GM12878 (cell line): ENCODE measurements at regions not wholly inside any gene's neighbourhood (a gene's known extent, or its start where the extent isn't known, plus 50 kb on each side); places are given as distances from the start of the nearest gene placed in this dataset.

Experiments
- ATAC-seq: fragments of 200-7000 bp; cut with Tn5 transposase; 3 replicates; pipeline ENCODE4 v1.9.1; 2020; ENCODE audit warnings: mild to moderate bottlenecking, moderate library complexity
- BruUV-seq: library from RNA; stranded (reverse); fragments of 400-500 nt; replicated peaks from 2 replicates; lab custom pipeline; 2021; lab: Mats Ljungman, UMichigan
- CTCF ChIA-PET: fragments of 300-600 bp; sonication (Branson Sonifier 250); formaldehyde crosslinking; extraction: SDS; loops from one replicate; lab custom pipeline; 2021; ENCODE audit warnings: inconsistent platforms; lab: Yijun Ruan, JAX
- POLR2A ChIA-PET: fragments of 350-600 bp; formaldehyde crosslinking; extraction: SDS; loops from one replicate; lab custom pipeline; 2021; ENCODE audit warnings: inconsistent platforms; lab: Charles Lee
- RAD21 ChIA-PET: fragments of 300-600 bp; sonication (Branson Sonifier 250); formaldehyde crosslinking; loops from one replicate; lab custom pipeline; 2023; ENCODE audit warnings: antibody characterized with exemption; ENCODE audit not compliant: unreplicated experiment; lab: Charles Lee
- SMC1A ChIA-PET: fragments of 300-600 bp; sonication (Branson Sonifier 250); formaldehyde crosslinking; loops from one replicate; lab custom pipeline; 2023; ENCODE audit not compliant: unreplicated experiment, uncharacterized antibody; lab: Charles Lee
- DNase-seq: peaks from one replicate; pipeline ENCODE4 v3.0.0-alpha.2; 2011; ENCODE audit warnings: low read depth, low spot score
- FAIRE-seq: peaks from 3 replicates; lab custom pipeline; 2011; peaks lifted over from hg19 to GRCh38; lab: Jason Lieb, UNC
- H2AFZ ChIP-seq: 2 replicates; pipeline ENCODE4 v1.6.0; 2011; ENCODE audit warnings: low read depth, low read length, control low read depth; ENCODE audit not compliant: control insufficient read depth
- H3K27ac ChIP-seq: 2 replicates; pipeline ENCODE4 v1.5.1; 2011; ENCODE audit warnings: control low read depth; ENCODE audit not compliant: control insufficient read depth, insufficient read depth
- H3K27me3 ChIP-seq, 2 experiments: replicated peaks in 1 of 2; 2 replicates each; pipeline versions ENCODE4 v1.6.0 to v1.6.1; 2011; ENCODE audit warnings: low read length in 1 of 2; ENCODE audit not compliant: control insufficient read depth in 2 of 2, insufficient read depth in 2 of 2
- H3K36me3 ChIP-seq, 2 experiments: 2 replicates each; pipeline ENCODE4 v1.5.1; 2011; ENCODE audit warnings: low read length in 1 of 2; ENCODE audit not compliant: control insufficient read depth in 2 of 2, insufficient read depth in 2 of 2
- H3K4me1 ChIP-seq: 2 replicates; pipeline ENCODE4 v1.6.1; 2011; ENCODE audit warnings: mild to moderate bottlenecking, low read length, moderate library complexity, mixed read lengths; ENCODE audit not compliant: control insufficient read depth, insufficient read depth
- H3K4me2 ChIP-seq: 2 replicates; pipeline ENCODE4 v1.6.0; 2011; ENCODE audit warnings: control low read depth; ENCODE audit not compliant: control insufficient read depth, insufficient read depth
- H3K4me3 ChIP-seq: fragments of 200-600 bp; sonication (generic); 2 replicates; pipeline ENCODE4 v1.5.1; 2016
- H3K79me2 ChIP-seq: 2 replicates; pipeline ENCODE4 v1.6.0; 2011; ENCODE audit warnings: low read length; ENCODE audit not compliant: control insufficient read depth, insufficient read depth
- H3K9ac ChIP-seq: 2 replicates; pipeline ENCODE4 v1.8.0; 2011; ENCODE audit warnings: low read length, control low read depth, mixed read lengths; ENCODE audit not compliant: control insufficient read depth, insufficient read depth
- H3K9me3 ChIP-seq: replicated peaks from 3 replicates; pipeline ENCODE4 v1.5.1; 2011; ENCODE audit warnings: mild to moderate bottlenecking, low read length; ENCODE audit not compliant: control insufficient read depth, insufficient read depth
- H4K20me1 ChIP-seq: 2 replicates; pipeline ENCODE4 v1.6.0; 2011; ENCODE audit not compliant: control insufficient read depth, insufficient read depth
- BMI1 ChIP-seq: fragments of 450-650 bp; IDR thresholded peaks from 2 replicates; pipeline ENCODE4 v1.6.1; 2016; ENCODE audit warnings: mild to moderate bottlenecking, moderate library complexity, borderline replicate concordance
- DPF2 ChIP-seq: fragments of 450-650 bp; IDR thresholded peaks from 2 replicates; pipeline ENCODE4 v1.6.1; 2017; ENCODE audit warnings: mild to moderate bottlenecking
- ELK1 ChIP-seq: IDR thresholded peaks from 2 replicates; pipeline ENCODE4 v1.6.1; 2012; ENCODE audit warnings: low read depth, low read length, improper control_type of control experiment
- ETV6 ChIP-seq, 2 experiments: fragments of 450-650 bp in 1 of 2; IDR thresholded peaks in 1 of 2; conservative IDR thresholded peaks in 1 of 2; 2 replicates each; pipeline ENCODE4 v1.6.1; 2014; ENCODE audit warnings: antibody characterized with exemption in 1 of 2, borderline replicate concordance in 1 of 2, low read depth in 1 of 2, mild to moderate bottlenecking in 1 of 2, moderate library complexity in 1 of 2
- EZH2 ChIP-seq: IDR thresholded peaks from 2 replicates; pipeline ENCODE4 v1.6.1; 2012; ENCODE audit warnings: low read depth, mild to moderate bottlenecking, control low read depth, inconsistent platforms, low read length, borderline replicate concordance; ENCODE audit not compliant: control insufficient read depth
- IKZF1 ChIP-seq: fragments of 450-650 bp; conservative IDR thresholded peaks from 2 replicates; pipeline ENCODE4 v1.6.1; 2017; ENCODE audit warnings: antibody characterized with exemption, mild to moderate bottlenecking
- IRF5 ChIP-seq: fragments of 450-650 bp; IDR thresholded peaks from 2 replicates; pipeline ENCODE4 v1.6.1; 2017; ENCODE audit warnings: borderline replicate concordance
- JUND ChIP-seq: IDR thresholded peaks from 2 replicates; pipeline ENCODE4 v1.6.1; 2012; ENCODE audit warnings: low read depth, mild to moderate bottlenecking, low read length, improper control_type of control experiment, moderate library complexity
- KLF5 ChIP-seq: fragments of 450-650 bp; IDR thresholded peaks from 2 replicates; pipeline ENCODE4 v1.6.1; 2014; ENCODE audit warnings: mild to moderate bottlenecking; ENCODE audit not compliant: partially characterized antibody
- PML ChIP-seq: IDR thresholded peaks from 2 replicates; pipeline ENCODE4 v1.6.1; 2012; ENCODE audit warnings: low read length, inconsistent platforms
- SRF ChIP-seq, 2 experiments: IDR thresholded peaks; 2 replicates each; pipeline ENCODE4 v1.6.1; 2011; ENCODE audit warnings: low read depth in 2 of 2, low read length in 2 of 2, mild to moderate bottlenecking in 1 of 2, moderate library complexity in 1 of 2
- WGBS: methylation state at CpG from one replicate; pipeline ENCODE4 v1.1.6; 2016; ENCODE audit warnings: low lambda C conversion rate; ENCODE audit not compliant: insufficient replicate concordance, insufficient coverage; ENCODE audit errors: missing lambda C conversion rate; 5-methylcytosine and 5-hydroxymethylcytosine counted together
- in situ Hi-C: fragments of 300-500 bp; cut with MboI; formaldehyde crosslinking; loops from 9 replicates; pipeline ENCODE4 v1.14.3; 2018; ENCODE audit warnings: mixed read lengths
- intact Hi-C: fragments of 100-400 bp; cut with micrococcal nuclease; formaldehyde crosslinking; loops from one replicate; pipeline ENCODE4 v1.14.2; 2022; ENCODE audit not compliant: unreplicated experiment
- TF ChIP-seq, protein P1 (sequence below): fragments of 450-650 bp; IDR thresholded peaks from 2 replicates; pipeline ENCODE4 v1.6.1; 2016; ENCODE audit warnings: mild to moderate bottlenecking

- intact Hi-C loops, result no loop called here
- DNase-seq, result no peak
- H3K4me2 ChIP-seq, result no peak overlapping the region
- ChIA-PET CTCF (interaction anchor here (1.3 to 1.6 kb wide), 2 partner anchors 9 to 181 kb away, joined by 3 to 4 read pairs; no protein-coding TSS in a partner anchor), RAD21 (interaction anchor here (1.3 kb wide), 1 partner anchor 194 kb away, joined by 5 read pairs; no protein-coding TSS in a partner anchor), POLR2A (no interaction called here), SMC1A (interaction anchor here (0.6 to 1.3 kb wide), 3 partner anchors 8 to 1218 kb away, joined by 3 to 6 read pairs (median 5); no protein-coding TSS in a partner anchor)
- BruUV-seq, result no TSS peak
- no peaks in the 10 kb centered on the region; a peak in 2 of 4 replicates for H3K27me3 ChIP-seq
- no peak for ATAC-seq
- H3K36me3 ChIP-seq, result no peaks in the 10 kb centered on the region
- WGBS, result 51% methylated on average over 4 of the region's 4 CpGs
- H3K27ac ChIP-seq, result no peak overlapping the region
- TF ChIP-seq KLF5 (no peak), EZH2 (no peak), JUND (no peak)
- TF ChIP-seq, protein P1, sequence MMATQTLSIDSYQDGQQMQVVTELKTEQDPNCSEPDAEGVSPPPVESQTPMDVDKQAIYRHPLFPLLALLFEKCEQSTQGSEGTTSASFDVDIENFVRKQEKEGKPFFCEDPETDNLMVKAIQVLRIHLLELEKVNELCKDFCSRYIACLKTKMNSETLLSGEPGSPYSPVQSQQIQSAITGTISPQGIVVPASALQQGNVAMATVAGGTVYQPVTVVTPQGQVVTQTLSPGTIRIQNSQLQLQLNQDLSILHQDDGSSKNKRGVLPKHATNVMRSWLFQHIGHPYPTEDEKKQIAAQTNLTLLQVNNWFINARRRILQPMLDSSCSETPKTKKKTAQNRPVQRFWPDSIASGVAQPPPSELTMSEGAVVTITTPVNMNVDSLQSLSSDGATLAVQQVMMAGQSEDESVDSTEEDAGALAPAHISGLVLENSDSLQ, result no peak
- no peaks in the 10 kb centered on the region for H3K4me1 ChIP-seq
- no peaks in the 10 kb centered on the region for H4K20me1 ChIP-seq
- H3K79me2 ChIP-seq, result no peaks in the 10 kb centered on the region
- H2AFZ ChIP-seq, result no peak overlapping the region
- in situ Hi-C loops, result no loop called here
- no peaks in the 10 kb centered on the region for H3K9me3 ChIP-seq
- no peak overlapping the region for H3K4me3 ChIP-seq
- no peak overlapping the region for H3K9ac ChIP-seq
- no peak for FAIRE-seq
These were observed 170.8 kb downstream of the SNAPC1 start for GRCh38 chr14:61932974-61933373.

DNA sequence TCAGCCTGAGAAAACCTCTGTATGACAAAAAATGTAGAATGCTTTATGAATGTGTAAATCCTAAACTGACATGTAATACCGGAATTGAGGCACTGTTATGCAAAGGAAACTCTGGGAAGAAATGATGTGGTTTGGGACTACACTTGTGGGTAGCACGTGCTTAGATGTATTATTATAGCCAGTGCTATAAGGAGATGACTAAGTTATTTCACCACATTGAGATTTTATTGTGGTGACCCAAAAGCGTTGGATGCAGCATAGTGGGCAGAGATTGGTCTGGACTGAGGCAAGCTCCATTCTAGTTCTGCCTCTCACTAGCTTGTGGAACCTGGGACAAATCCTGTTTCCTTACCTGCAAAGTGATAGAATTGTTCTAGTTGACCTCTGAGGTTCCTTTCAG, 172.2 kb downstream of the SNAPC1 start:
- intact Hi-C loops (no loop called here), in situ Hi-C loops (no loop called here)
- Histone ChIP-seq H3K79me2 (no peaks in the 10 kb centered on the region), H3K9ac (no peak overlapping the region), H3K27me3 (no peaks in the 10 kb centered on the region; a peak in 2 of 4 replicates), H3K27ac (no peak overlapping the region), H3K4me1 (no peaks in the 10 kb centered on the region), H2AFZ (no peak overlapping the region), H3K4me2 (no peak overlapping the region), H4K20me1 (no peaks in the 10 kb centered on the region), H3K4me3 (no peak overlapping the region), H3K36me3 (no peaks in the 10 kb centered on the region), H3K9me3 (no peaks in the 10 kb centered on the region)
- no TSS peak for BruUV-seq
- no peak for DNase-seq
- SMC1A ChIA-PET, result interaction anchor here (1.3 kb wide), 1 partner anchor 9 kb away, joined by 5 read pairs; no protein-coding TSS in a partner anchor
- POLR2A ChIA-PET, result no interaction called here
- WGBS, result 2% methylated on average over 3 of the region's 3 CpGs
- RAD21 ChIA-PET, result no interaction called here
- ATAC-seq, result no peak
- CTCF ChIA-PET, result no interaction called here
- FAIRE-seq, result no peak
- TF ChIP-seq IRF5 (no peak), IKZF1 (no peak), DPF2 (no peak), BMI1 (no peak), PML (no peak), ETV6 (conservative IDR thresholded peaks at IDR 0.05 in 1 of 2, IDR thresholded peaks at IDR 0.05 in 1 of 2; ENCODE audit: borderline replicate concordance in 1 of 2, low read depth in 1 of 2) (no peak), ELK1 (no peak), SRF (IDR thresholded peaks at IDR 0.05; ENCODE audit: low read depth in 2 of 2, low read length in 2 of 2) (no peak)
